GM10248 (cell line): ENCODE measurements at regions not wholly inside any gene's neighbourhood (a gene's known extent, or its start where the extent isn't known, plus 50 kb on each side); places are given as distances from the start of the nearest gene placed in this dataset.

ENCODE experiments used
- CTCF ChIA-PET: fragments of 300-600 bp; sonication (Branson Sonifier 250); formaldehyde crosslinking; extraction: SDS; loops from one replicate; lab custom pipeline; 2021; ENCODE audit warnings: antibody characterized with exemption; lab: Yijun Ruan, JAX
- POLR2A ChIA-PET: fragments of 350-650 bp; sonication (Branson Sonifier 250); formaldehyde crosslinking; extraction: SDS; loops from one replicate; lab custom pipeline; 2020; ENCODE audit warnings: antibody characterized with exemption; lab: Yijun Ruan, JAX
- DNase-seq: peaks from one replicate; pipeline ENCODE4 v3.0.0; 2012; ENCODE audit errors: extremely low spot score
- TF ChIP-seq, protein P1 (sequence below): IDR thresholded peaks from 2 replicates; pipeline ENCODE4 v1.5.1; 2012; ENCODE audit warnings: mild to moderate bottlenecking, low read depth; ENCODE audit errors: extremely low read depth, missing control alignments, control extremely low read depth

DNA sequence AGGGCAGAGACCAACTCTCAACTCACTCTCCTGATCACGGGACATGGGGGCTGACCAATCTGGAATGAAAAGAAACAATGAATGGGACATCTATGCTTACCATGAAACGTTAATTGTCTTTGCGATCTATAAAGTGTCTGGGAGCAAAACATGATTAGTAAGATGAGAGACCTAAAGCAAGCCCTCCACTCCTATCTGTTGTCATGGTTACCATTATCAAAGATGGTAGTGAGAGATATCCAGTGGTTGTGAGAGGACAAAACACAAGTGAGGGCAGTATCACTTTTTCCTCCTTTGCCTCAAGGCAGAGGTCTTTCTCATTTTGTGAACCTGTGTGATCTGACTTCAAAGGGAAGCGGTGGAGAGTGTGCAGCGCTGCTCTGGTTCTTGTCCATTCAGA is 130.1 kb downstream of the LSM5 start:
- TF ChIP-seq, protein P1, sequence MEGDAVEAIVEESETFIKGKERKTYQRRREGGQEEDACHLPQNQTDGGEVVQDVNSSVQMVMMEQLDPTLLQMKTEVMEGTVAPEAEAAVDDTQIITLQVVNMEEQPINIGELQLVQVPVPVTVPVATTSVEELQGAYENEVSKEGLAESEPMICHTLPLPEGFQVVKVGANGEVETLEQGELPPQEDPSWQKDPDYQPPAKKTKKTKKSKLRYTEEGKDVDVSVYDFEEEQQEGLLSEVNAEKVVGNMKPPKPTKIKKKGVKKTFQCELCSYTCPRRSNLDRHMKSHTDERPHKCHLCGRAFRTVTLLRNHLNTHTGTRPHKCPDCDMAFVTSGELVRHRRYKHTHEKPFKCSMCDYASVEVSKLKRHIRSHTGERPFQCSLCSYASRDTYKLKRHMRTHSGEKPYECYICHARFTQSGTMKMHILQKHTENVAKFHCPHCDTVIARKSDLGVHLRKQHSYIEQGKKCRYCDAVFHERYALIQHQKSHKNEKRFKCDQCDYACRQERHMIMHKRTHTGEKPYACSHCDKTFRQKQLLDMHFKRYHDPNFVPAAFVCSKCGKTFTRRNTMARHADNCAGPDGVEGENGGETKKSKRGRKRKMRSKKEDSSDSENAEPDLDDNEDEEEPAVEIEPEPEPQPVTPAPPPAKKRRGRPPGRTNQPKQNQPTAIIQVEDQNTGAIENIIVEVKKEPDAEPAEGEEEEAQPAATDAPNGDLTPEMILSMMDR = no peak
- ChIA-PET POLR2A (no interaction called here), CTCF (interaction anchor here (1.1 to 1.8 kb wide), 2 partner anchors 12 to 150 kb away, joined by 3 to 7 read pairs; no protein-coding TSS in a partner anchor)
- no peak for DNase-seq

DNA sequence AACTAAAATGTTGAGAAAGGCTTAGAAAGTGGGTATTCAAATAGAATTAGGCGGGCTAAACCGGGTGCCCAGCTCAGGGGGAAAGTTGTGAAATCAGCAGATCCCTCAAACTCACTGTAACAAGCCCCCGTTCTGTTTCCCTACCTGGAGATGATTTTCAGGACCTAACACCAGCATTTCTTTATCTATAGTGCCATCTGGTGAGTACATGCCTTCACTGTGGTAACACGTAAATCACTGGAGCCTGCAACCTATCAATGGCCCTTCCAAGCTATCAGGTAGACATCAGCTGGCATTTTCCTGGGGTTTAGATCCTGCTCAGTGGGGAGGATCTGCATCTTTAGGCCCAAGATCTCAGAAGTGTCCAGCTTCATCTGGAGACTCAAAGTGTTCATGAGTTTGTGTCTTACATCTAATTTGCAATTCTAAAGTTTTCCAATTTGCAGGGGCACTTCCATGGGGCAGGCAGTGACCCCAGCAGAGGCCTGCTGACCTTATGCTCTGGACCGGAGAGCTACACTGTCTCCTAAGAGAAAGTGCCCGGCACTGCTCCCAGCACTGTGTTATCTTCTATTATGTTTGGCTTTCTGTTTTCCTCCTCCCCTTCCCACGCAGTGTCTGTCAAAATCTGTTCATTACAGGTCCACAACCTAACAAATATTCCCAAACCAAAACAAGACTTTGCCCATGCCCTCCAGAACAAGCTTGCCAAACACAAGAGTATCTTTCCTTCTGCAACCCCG is 132.5 kb downstream of the LSM5 start:
- no peak for DNase-seq
- ChIA-PET POLR2A (no interaction called here), CTCF (interaction anchor here (1.0 to 3.9 kb wide), 4 partner anchors 10 to 614 kb away, joined by 3 to 21 read pairs (median 7); no protein-coding TSS in a partner anchor)
- TF ChIP-seq, protein P1 = no peak

DNA sequence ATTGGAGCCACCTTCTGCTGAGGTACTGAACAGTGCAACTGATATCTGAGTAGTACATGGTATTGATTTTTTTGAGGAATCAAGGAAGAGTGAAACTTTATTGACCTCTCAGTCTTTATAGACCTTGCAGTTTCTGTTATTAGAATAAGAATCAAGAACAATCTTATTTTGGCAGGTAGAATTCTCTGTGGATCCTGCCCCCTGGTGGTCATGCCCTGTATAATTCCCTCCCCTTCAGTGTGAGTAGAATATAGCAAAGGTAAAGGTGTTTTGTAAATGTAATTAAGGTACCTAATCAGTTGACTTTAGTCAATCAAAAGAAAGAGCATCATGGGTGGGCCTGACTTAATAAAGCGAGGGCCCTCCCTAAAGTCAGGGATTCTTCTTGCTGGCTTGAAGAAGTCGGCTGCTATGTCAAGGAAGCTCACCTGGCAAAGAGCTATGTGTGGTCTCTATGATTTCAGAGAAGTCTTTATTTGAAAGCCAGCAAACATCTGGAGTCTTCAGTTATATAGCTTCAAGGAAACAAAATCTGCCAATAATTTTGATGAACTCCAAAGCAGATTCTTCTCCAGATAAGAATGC is 142.8 kb downstream of the LSM5 start:
- ChIA-PET POLR2A (no interaction called here), CTCF (interaction anchor here (0.7 to 2.3 kb wide), 18 partner anchors 8 to 1213 kb away, joined by 3 to 50 read pairs (median 5); no protein-coding TSS in a partner anchor)
- peak; percentile 25 for DNase-seq
- TF ChIP-seq, protein P1 = peak; percentile 49

DNA sequence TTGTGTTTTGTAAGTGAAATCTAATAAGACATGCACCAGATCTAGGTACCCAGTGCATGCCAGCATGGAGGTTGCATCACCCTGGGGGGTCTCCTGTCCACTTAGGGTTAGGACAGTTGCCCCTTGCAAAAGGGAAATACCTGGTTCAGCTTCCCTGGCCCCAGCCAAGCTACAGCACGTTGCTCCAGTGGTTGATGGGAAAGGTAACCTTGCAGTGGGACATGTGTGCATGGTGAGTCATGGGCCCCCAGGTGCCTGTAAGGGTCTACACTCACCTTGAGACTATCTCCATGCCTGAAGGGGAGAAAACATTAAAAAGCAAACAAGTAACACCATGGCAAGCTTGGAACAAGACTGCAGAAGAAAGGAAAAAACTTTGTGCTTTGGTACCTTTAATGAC is 143.9 kb downstream of the LSM5 start:
- DNase-seq = no peak
- CTCF ChIA-PET = interaction anchor here (1.2 kb wide), 1 partner anchor 602 kb away, joined by 3 read pairs; no protein-coding TSS in a partner anchor
- TF ChIP-seq, protein P1 = no peak
- POLR2A ChIA-PET = no interaction called here

DNA sequence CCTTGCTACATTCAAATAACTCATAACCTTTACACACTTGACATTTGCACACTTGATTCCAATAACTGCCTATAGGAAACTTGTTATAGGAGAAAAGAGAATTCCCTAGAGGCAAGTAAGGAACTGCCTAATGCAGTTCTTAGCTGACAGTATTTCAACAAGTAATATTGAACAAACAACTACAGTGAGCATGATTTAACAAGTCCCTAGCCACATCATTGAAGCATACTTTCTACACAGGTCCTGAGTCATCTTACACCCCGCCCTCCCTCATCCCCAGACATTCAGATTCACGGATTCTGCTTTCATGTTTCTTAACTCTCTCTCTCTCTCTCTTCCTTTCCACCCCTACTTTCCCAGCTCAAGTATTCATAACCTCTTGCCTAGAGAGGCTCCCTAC is 153.5 kb downstream of the LSM5 start:
- TF ChIP-seq, protein P1 = no peak
- ChIA-PET POLR2A (no interaction called here), CTCF (interaction anchor here (1.4 to 1.5 kb wide), 2 partner anchors 11 to 34 kb away, joined by 3 to 6 read pairs; no protein-coding TSS in a partner anchor)
- DNase-seq = no peak

DNA sequence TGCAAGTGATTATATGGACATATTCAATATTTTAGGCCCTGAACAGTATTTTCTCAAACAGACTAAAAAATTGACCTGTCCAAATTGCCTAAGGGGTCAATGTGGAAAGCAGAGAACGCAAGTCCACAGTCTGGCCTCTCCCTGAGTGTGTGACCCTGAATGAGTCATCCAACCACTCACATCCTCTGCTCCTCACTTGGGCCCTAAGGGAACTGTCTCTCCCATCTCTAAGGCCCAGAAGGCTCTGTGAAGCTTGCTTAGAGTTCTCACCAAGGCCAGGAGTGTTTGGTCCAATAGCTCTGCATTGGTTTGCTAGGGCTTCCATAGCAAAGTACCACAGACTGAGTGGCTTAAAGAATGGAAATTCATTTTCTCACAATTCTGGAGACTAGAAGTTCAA is 155.1 kb downstream of the LSM5 start:
- DNase-seq = no peak
- CTCF ChIA-PET = interaction anchor here (1.5 kb wide), 1 partner anchor 32 kb away, joined by 3 read pairs; no protein-coding TSS in a partner anchor
- POLR2A ChIA-PET = no interaction called here
- TF ChIP-seq, protein P1 = no peak
